DND-41 (cell line): ENCODE measurements at regions not wholly inside any gene's neighbourhood (a gene's known extent, or its start where the extent isn't known, plus 50 kb on each side); places are given as distances from the start of the nearest gene placed in this dataset.

ENCODE experiments used
- ATAC-seq: fragments of 200-7000 bp; cut with Tn5 transposase; 3 replicates; pipeline ENCODE4 v1.9.1; 2021; ENCODE audit warnings: low read depth; ENCODE audit not compliant: insufficient read depth
- DNase-seq: peaks from one replicate; pipeline ENCODE4 v3.0.0-alpha.2; 2020
- H2AFZ ChIP-seq: 2 replicates; pipeline ENCODE4 v1.6.0; 2012; ENCODE audit warnings: low read depth, low read length
- H3K27ac ChIP-seq: 2 replicates; pipeline ENCODE4 v1.5.1; 2012; ENCODE audit warnings: low read length, inconsistent platforms
- H3K27me3 ChIP-seq: fragments of 200-600 bp; sonication (generic); 2 replicates; pipeline ENCODE4 v1.6.0; 2012; ENCODE audit warnings: low read length, mild to moderate bottlenecking, inconsistent platforms; ENCODE audit not compliant: insufficient read depth, poor library complexity
- H3K36me3 ChIP-seq: 2 replicates; pipeline ENCODE4 v1.5.1; 2012; ENCODE audit warnings: low read length, inconsistent platforms; ENCODE audit not compliant: insufficient read depth
- H3K4me1 ChIP-seq: 2 replicates; pipeline ENCODE4 v1.5.1; 2012; ENCODE audit warnings: mild to moderate bottlenecking, low read length; ENCODE audit not compliant: insufficient read depth
- H3K4me2 ChIP-seq: 2 replicates; pipeline ENCODE4 v1.6.0; 2012; ENCODE audit warnings: mild to moderate bottlenecking, moderate library complexity, low read length, inconsistent platforms; ENCODE audit not compliant: insufficient read depth
- H3K4me3 ChIP-seq, 2 experiments: fragments of 200-600 bp in 1 of 2; shearing (Covaris generic) in 1 of 2; 2 replicates each; pipeline ENCODE4 v1.5.1; 2012 to 2016; ENCODE audit warnings: inconsistent platforms in 2 of 2, low read length in 2 of 2, mild to moderate bottlenecking in 2 of 2, low read depth in 1 of 2, moderate library complexity in 1 of 2
- H3K79me2 ChIP-seq: 2 replicates; pipeline ENCODE4 v1.6.0; 2012; ENCODE audit warnings: low read length, inconsistent platforms; ENCODE audit not compliant: insufficient read depth
- H3K9ac ChIP-seq: 2 replicates; pipeline ENCODE4 v1.6.0; 2012; ENCODE audit warnings: low read depth, mild to moderate bottlenecking, inconsistent platforms, low read length, moderate library complexity
- H3K9me3 ChIP-seq: 2 replicates; pipeline ENCODE4 v1.5.1; 2012; ENCODE audit warnings: low read length, moderate library complexity, mild to moderate bottlenecking, inconsistent platforms; ENCODE audit not compliant: insufficient read depth, severe bottlenecking
- H4K20me1 ChIP-seq: 2 replicates; pipeline ENCODE4 v1.6.0; 2012; ENCODE audit warnings: low read length; ENCODE audit not compliant: insufficient read depth
- EZH2 ChIP-seq: IDR thresholded peaks from 3 replicates; pipeline ENCODE4 v1.6.1; 2012; ENCODE audit warnings: borderline replicate concordance, low read depth, mild to moderate bottlenecking, moderate library complexity, low read length, inconsistent platforms; ENCODE audit not compliant: severe bottlenecking
- TF ChIP-seq, protein P1 (sequence below): IDR thresholded peaks from 2 replicates; pipeline ENCODE4 v1.5.1; 2012; ENCODE audit warnings: borderline replicate concordance, low read length, moderate library complexity, mild to moderate bottlenecking; ENCODE audit not compliant: poor library complexity, severe bottlenecking; ENCODE audit errors: extremely low read depth

DNA sequence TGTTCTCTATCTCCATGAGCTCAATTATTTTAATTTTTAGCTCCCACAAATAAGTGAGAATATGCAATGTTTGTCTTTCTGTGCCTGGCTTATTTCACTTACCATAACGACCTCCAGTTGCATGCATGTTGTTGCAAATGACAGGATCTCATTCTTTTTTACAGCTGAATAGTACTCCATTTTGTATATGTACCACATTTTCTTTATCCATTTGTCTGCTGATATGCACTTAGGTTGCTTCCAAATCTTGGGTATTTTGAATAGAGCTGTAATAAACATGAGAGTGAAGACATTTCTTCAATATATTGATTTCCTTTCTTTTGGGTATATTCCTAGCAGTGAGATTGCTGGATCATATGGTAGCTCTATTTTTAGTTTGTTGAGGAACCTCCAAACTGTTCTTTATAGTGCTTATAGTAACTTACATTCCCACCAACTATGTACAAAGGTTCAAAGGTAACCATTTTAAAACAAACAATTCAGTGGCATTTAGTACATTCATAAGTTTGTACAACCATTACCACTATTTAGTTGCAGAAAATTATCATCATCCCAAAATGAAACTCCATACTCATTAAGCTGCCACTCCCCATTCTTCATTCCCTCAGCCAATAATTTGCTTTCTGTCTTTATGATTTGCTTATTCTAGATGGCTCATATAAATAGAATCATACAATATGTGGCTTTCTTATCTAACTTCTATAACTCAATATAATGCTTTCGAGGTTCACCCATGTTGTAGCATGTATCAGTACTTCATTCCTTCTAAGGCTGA, 255.9 kb upstream of the NFIA start:
- no peak overlapping the region for H2AFZ ChIP-seq
- no peaks in the 10 kb centered on the region for H3K27me3 ChIP-seq
- no peaks in the 10 kb centered on the region for H4K20me1 ChIP-seq
- H3K27ac ChIP-seq = no peak overlapping the region
- H3K9me3 ChIP-seq = no peaks in the 10 kb centered on the region
- H3K4me3 ChIP-seq = no peak overlapping the region
- ATAC-seq = no peak
- H3K36me3 ChIP-seq = no peaks in the 10 kb centered on the region
- H3K9ac ChIP-seq = no peak overlapping the region
- DNase-seq = no peak
- TF ChIP-seq, protein P1, sequence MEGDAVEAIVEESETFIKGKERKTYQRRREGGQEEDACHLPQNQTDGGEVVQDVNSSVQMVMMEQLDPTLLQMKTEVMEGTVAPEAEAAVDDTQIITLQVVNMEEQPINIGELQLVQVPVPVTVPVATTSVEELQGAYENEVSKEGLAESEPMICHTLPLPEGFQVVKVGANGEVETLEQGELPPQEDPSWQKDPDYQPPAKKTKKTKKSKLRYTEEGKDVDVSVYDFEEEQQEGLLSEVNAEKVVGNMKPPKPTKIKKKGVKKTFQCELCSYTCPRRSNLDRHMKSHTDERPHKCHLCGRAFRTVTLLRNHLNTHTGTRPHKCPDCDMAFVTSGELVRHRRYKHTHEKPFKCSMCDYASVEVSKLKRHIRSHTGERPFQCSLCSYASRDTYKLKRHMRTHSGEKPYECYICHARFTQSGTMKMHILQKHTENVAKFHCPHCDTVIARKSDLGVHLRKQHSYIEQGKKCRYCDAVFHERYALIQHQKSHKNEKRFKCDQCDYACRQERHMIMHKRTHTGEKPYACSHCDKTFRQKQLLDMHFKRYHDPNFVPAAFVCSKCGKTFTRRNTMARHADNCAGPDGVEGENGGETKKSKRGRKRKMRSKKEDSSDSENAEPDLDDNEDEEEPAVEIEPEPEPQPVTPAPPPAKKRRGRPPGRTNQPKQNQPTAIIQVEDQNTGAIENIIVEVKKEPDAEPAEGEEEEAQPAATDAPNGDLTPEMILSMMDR = no peak
- TF ChIP-seq EZH2 = no peak
- no peak overlapping the region for H3K4me2 ChIP-seq
- H3K4me1 ChIP-seq = no peaks in the 10 kb centered on the region
- H3K79me2 ChIP-seq = no peaks in the 10 kb centered on the region

DNA sequence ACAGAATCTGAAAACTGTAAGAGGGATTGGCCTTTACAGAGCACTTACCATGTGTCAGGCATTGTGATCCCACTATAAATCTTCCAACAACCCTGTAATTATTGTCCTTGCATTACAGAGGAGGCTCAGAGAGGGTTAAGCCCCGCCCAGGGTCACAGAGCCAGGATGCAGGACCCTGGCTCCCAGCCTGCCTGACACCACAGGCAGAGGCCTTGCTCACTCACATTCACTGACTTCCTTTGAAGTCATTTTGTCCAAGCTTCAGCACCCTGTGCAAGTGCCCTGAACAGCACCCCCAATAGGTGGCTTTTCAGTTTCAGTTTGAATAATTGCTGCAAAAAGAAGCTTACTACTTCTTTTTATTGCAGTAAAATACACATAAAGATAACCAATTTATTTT, 256.8 kb upstream of the NFIA start:
- Histone ChIP-seq H3K9ac (no peak overlapping the region), H3K36me3 (no peaks in the 10 kb centered on the region), H3K4me1 (no peaks in the 10 kb centered on the region), H3K9me3 (no peaks in the 10 kb centered on the region), H3K79me2 (no peaks in the 10 kb centered on the region), H3K27me3 (no peaks in the 10 kb centered on the region), H3K4me3 (no peak overlapping the region), H3K4me2 (no peak overlapping the region), H4K20me1 (no peaks in the 10 kb centered on the region), H2AFZ (no peak overlapping the region), H3K27ac (no peak overlapping the region)
- no peak for ATAC-seq
- no peak for DNase-seq
- TF ChIP-seq, protein P1 = no peak
- TF ChIP-seq EZH2 = no peak

DNA sequence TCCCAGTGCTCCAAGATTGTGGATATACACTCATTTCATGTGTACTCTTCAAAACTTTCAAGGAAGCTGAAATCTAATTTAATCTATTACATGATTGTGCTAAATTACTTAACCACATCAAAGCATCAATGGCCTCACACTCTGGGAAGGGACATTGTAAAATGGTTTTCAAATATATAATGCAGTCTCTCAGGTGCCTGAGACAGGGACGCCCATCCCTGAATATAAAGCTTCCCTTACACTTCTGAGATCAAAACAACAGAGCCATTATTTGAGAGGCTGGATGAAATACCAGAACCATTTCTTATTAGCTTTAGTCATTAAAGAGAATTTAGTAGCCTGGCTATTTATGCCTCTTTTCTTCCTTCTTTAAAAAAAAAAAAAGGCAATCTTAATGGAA, 259.2 kb upstream of the NFIA start:
- no peak overlapping the region for H2AFZ ChIP-seq
- no peak overlapping the region for H3K27ac ChIP-seq
- H3K4me2 ChIP-seq = no peak overlapping the region
- H4K20me1 ChIP-seq = no peaks in the 10 kb centered on the region
- H3K36me3 ChIP-seq = no peaks in the 10 kb centered on the region
- H3K79me2 ChIP-seq = no peaks in the 10 kb centered on the region
- H3K4me3 ChIP-seq = no peak overlapping the region
- H3K4me1 ChIP-seq = no peaks in the 10 kb centered on the region
- H3K9me3 ChIP-seq = no peaks in the 10 kb centered on the region
- no peak for DNase-seq
- TF ChIP-seq EZH2 = no peak
- TF ChIP-seq, protein P1 = no peak
- no peak for ATAC-seq
- no peak overlapping the region for H3K9ac ChIP-seq
- H3K27me3 ChIP-seq = no peaks in the 10 kb centered on the region
